ENCODE measurements at regions not wholly inside any gene's neighbourhood (a gene's known extent, or its start where the extent isn't known, plus 50 kb on each side); places are given as distances from the start of the nearest gene placed in this dataset.
A peak's percentile ranks its signal among the peaks of the same experiment; 100 is the strongest.

GRCh38 chr4:176989186-176989585 is 196.5 kb upstream of the VEGFC start:
- no peak overlapping the region for H3K27ac ChIP-seq (ENCODE audit: low read depth, low read length)
- no peaks in the 10 kb centered on the region for H3K27me3 ChIP-seq (ENCODE audit: control insufficient read depth, insufficient read depth, low read length)
- no peak for DNase-seq (ENCODE audit: low read depth, low spot score)
- ChIA-PET POLR2A (interaction anchor here (1.4 kb wide), 1 partner anchor 105 kb away, joined by 3 read pairs; no protein-coding TSS in a partner anchor), CTCF (interaction anchor here (3.5 kb wide), 1 partner anchor 58 kb away, joined by 18 read pairs; no protein-coding TSS in a partner anchor)
- no peak overlapping the region for H3K4me3 ChIP-seq (ENCODE audit: low read depth, low read length)
- no peak for TF ChIP-seq CTCF (IDR thresholded peaks at IDR 0.05; ENCODE audit: low read depth, low read length)
- no peaks in the 10 kb centered on the region for H3K9me3 ChIP-seq (ENCODE audit: control insufficient read depth, insufficient read depth, low read length)

GRCh38 chr4:176999935-177000543 is 207.3 kb upstream of the VEGFC start:
- no peak overlapping the region for H3K27ac ChIP-seq (ENCODE audit: low read depth, low read length)
- no peak overlapping the region for H3K4me3 ChIP-seq (ENCODE audit: low read depth, low read length)
- POLR2A ChIA-PET = no interaction called here
- no peaks in the 10 kb centered on the region for H3K27me3 ChIP-seq (ENCODE audit: control insufficient read depth, insufficient read depth, low read length)
- CTCF ChIA-PET = no interaction called here
- no peak for DNase-seq (ENCODE audit: low read depth, low spot score)
- H3K9me3 ChIP-seq (ENCODE audit: control insufficient read depth, insufficient read depth, low read length) = no peaks in the 10 kb centered on the region
- TF ChIP-seq CTCF (IDR thresholded peaks at IDR 0.05; ENCODE audit: low read depth, low read length) = no peak

- ChIA-PET CTCF (no interaction called here), POLR2A (no interaction called here)
- no peak overlapping the region for H3K4me3 ChIP-seq (ENCODE audit: low read depth, low read length)
- DNase-seq (ENCODE audit: low read depth, low spot score) = no peak
- no peak for TF ChIP-seq CTCF (IDR thresholded peaks at IDR 0.05; ENCODE audit: low read depth, low read length)
- no peaks in the 10 kb centered on the region for H3K27me3 ChIP-seq (ENCODE audit: control insufficient read depth, insufficient read depth, low read length)
- no peaks in the 10 kb centered on the region for H3K9me3 ChIP-seq (ENCODE audit: control insufficient read depth, insufficient read depth, low read length)
- no peak overlapping the region for H3K27ac ChIP-seq (ENCODE audit: low read depth, low read length)
Measured at GRCh38 chr4:177001271-177002175, 208.8 kb upstream of the VEGFC start.

- no peaks in the 10 kb centered on the region for H3K9me3 ChIP-seq (ENCODE audit: control insufficient read depth, insufficient read depth, low read length)
- H3K4me3 ChIP-seq (ENCODE audit: low read depth, low read length) = no peak overlapping the region
- H3K27ac ChIP-seq (ENCODE audit: low read depth, low read length) = no peak overlapping the region
- ChIA-PET POLR2A (interaction anchor here (0.7 kb wide), 1 partner anchor 74 kb away, joined by 3 read pairs; no protein-coding TSS in a partner anchor), CTCF (no interaction called here)
- H3K27me3 ChIP-seq (ENCODE audit: control insufficient read depth, insufficient read depth, low read length) = no peaks in the 10 kb centered on the region
- no peak for TF ChIP-seq CTCF (IDR thresholded peaks at IDR 0.05; ENCODE audit: low read depth, low read length)
- DNase-seq (ENCODE audit: low read depth, low spot score) = peak; percentile 30
Measured at GRCh38 chr4:177005674-177006230, 213.0 kb upstream of the VEGFC start.

- DNase-seq (ENCODE audit: low read depth, low spot score) = no peak
- no peaks in the 10 kb centered on the region for H3K27me3 ChIP-seq (ENCODE audit: control insufficient read depth, insufficient read depth, low read length)
Measured at GRCh38 chr4:177006331-177006730, 213.6 kb upstream of the VEGFC start.

More at GRCh38 chr4:177006331-177006730, 213.6 kb upstream of the VEGFC start:
- ChIA-PET CTCF (no interaction called here), POLR2A (no interaction called here)
- H3K4me3 ChIP-seq (ENCODE audit: low read depth, low read length) = no peak overlapping the region
- no peaks in the 10 kb centered on the region for H3K9me3 ChIP-seq (ENCODE audit: control insufficient read depth, insufficient read depth, low read length)
- no peak for TF ChIP-seq CTCF (IDR thresholded peaks at IDR 0.05; ENCODE audit: low read depth, low read length)
- H3K27ac ChIP-seq (ENCODE audit: low read depth, low read length) = no peak overlapping the region

Data from AG04450 (cell line).